ENCODE measurements at regions not wholly inside any gene's neighbourhood (a gene's known extent, or its start where the extent isn't known, plus 50 kb on each side); places are given as distances from the start of the nearest gene placed in this dataset.

GRCh38 chr6:130713144-130713543, 114.1 kb upstream of the SMLR1 start:
- ATAC-seq (no peak), DNase-seq (no peak)
- intact Hi-C loops (cut with DNase I, micrococcal nuclease) = no loop called here
- Histone ChIP-seq H3K9me3 (no peaks in the 10 kb centered on the region), H3K36me3 (ENCODE audit: low read depth) (no peaks in the 10 kb centered on the region), H3K4me1 (ENCODE audit: low read depth) (no peaks in the 10 kb centered on the region), H3K4me3 (no peak overlapping the region)
- TF ChIP-seq, protein P1, sequence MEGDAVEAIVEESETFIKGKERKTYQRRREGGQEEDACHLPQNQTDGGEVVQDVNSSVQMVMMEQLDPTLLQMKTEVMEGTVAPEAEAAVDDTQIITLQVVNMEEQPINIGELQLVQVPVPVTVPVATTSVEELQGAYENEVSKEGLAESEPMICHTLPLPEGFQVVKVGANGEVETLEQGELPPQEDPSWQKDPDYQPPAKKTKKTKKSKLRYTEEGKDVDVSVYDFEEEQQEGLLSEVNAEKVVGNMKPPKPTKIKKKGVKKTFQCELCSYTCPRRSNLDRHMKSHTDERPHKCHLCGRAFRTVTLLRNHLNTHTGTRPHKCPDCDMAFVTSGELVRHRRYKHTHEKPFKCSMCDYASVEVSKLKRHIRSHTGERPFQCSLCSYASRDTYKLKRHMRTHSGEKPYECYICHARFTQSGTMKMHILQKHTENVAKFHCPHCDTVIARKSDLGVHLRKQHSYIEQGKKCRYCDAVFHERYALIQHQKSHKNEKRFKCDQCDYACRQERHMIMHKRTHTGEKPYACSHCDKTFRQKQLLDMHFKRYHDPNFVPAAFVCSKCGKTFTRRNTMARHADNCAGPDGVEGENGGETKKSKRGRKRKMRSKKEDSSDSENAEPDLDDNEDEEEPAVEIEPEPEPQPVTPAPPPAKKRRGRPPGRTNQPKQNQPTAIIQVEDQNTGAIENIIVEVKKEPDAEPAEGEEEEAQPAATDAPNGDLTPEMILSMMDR (IDR thresholded peaks at IDR 0.05) = no peak

- Histone ChIP-seq H3K4me3 (no peak overlapping the region), H3K9me3 (no peaks in the 10 kb centered on the region), H3K36me3 (ENCODE audit: low read depth) (no peaks in the 10 kb centered on the region), H3K4me1 (ENCODE audit: low read depth) (no peaks in the 10 kb centered on the region)
- TF ChIP-seq, protein P1 (IDR thresholded peaks at IDR 0.05) = no peak
- DNase-seq (no peak), ATAC-seq (no peak)
- intact Hi-C loops (cut with DNase I, micrococcal nuclease) = no loop called here
These were observed 112.1 kb upstream of the SMLR1 start for GRCh38 chr6:130715058-130715457.

GRCh38 chr6:130716466-130716865, 110.7 kb upstream of the SMLR1 start:
- Histone ChIP-seq H3K9me3 (no peaks in the 10 kb centered on the region), H3K4me3 (no peak overlapping the region), H3K36me3 (ENCODE audit: low read depth) (no peaks in the 10 kb centered on the region), H3K4me1 (ENCODE audit: low read depth) (no peaks in the 10 kb centered on the region)
- intact Hi-C loops (cut with DNase I, micrococcal nuclease) = no loop called here
- ATAC-seq (no peak), DNase-seq (no peak)
- TF ChIP-seq, protein P1 (IDR thresholded peaks at IDR 0.05) = no peak

GRCh38 chr6:130717657-130718056, 109.5 kb upstream of the SMLR1 start:
- H3K9me3 ChIP-seq = no peaks in the 10 kb centered on the region
- intact Hi-C loops (cut with DNase I, micrococcal nuclease) = no loop called here
- ATAC-seq (no peak), DNase-seq (no peak)
- H3K4me1 ChIP-seq (ENCODE audit: low read depth) = no peaks in the 10 kb centered on the region
- H3K4me3 ChIP-seq = no peak overlapping the region
- H3K36me3 ChIP-seq (ENCODE audit: low read depth) = no peaks in the 10 kb centered on the region
- TF ChIP-seq, protein P1 (IDR thresholded peaks at IDR 0.05) = no peak

DNA sequence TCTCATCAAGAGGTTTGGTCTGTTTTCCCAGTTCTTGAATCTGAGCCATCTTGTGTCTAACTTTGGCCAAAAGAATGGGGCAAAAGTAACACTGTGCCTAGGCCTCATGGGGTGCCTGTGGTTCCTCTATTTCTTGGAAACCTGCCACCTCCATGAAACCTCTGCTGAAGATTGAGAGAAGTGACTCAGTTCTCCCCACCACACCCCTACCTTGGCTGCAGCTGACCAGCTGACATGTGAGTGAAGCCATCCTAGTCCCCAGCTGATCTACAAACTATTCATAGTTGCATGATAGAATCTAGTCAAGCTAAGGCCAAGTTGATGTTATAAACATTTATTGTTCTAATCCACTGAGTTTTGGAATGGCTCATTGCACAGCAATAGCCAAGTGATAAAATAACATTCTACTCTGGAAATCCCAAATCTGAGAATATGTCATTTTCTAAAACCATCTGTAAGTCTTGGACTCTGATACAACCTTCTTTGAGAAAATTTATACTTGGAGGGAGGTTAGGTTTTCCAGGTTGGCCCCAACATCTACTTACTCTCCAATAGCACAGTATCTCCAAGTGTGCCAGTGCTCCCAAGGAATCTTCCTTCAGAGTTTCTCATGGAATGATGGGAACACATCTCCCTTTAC, 107.0 kb upstream of the SMLR1 start:
- Histone ChIP-seq H3K4me1 (ENCODE audit: low read depth) (no peaks in the 10 kb centered on the region), H3K4me3 (no peak overlapping the region), H3K36me3 (ENCODE audit: low read depth) (no peaks in the 10 kb centered on the region), H3K9me3 (no peaks in the 10 kb centered on the region)
- ATAC-seq (no peak), DNase-seq (no peak)
- TF ChIP-seq, protein P1 (IDR thresholded peaks at IDR 0.05) = no peak
- intact Hi-C loops (cut with DNase I, micrococcal nuclease) = no loop called here

GRCh38 chr6:130724089-130724488, 103.1 kb upstream of the SMLR1 start:
- Histone ChIP-seq H3K9me3 (no peaks in the 10 kb centered on the region), H3K4me3 (no peak overlapping the region), H3K36me3 (ENCODE audit: low read depth) (no peaks in the 10 kb centered on the region), H3K4me1 (ENCODE audit: low read depth) (no peaks in the 10 kb centered on the region)
- TF ChIP-seq, protein P1 (IDR thresholded peaks at IDR 0.05) = no peak
- DNase-seq = no peak
- intact Hi-C loops (cut with DNase I, micrococcal nuclease) = no loop called here
- ATAC-seq = no peak

Measured in mucosa of descending colon (tissue), 3 donors.